CD14-positive monocyte (primary cell): ENCODE measurements at regions not wholly inside any gene's neighbourhood (a gene's known extent, or its start where the extent isn't known, plus 50 kb on each side); places are given as distances from the start of the nearest gene placed in this dataset.

Source experiments
- DNase-seq, 3 donors: peaks; one replicate each; pipeline ENCODE4 v3.0.0-alpha.2; 2011 to 2022
- H2AFZ ChIP-seq: 2 replicates; pipeline ENCODE4 v1.6.0; 2012; ENCODE audit warnings: mild to moderate bottlenecking, low read depth, low read length, inconsistent platforms; ENCODE audit not compliant: insufficient read depth, poor library complexity, severe bottlenecking
- H3K27ac ChIP-seq, 2 donors: 1 replicate in 1 of 2; 2 replicates in 1 of 2; pipeline ENCODE4 v1.5.1; 2012 to 2013; ENCODE audit warnings: low read length in 2 of 2, control low read depth in 1 of 2, inconsistent platforms in 1 of 2, low read depth in 1 of 2, mild to moderate bottlenecking in 1 of 2
- H3K27me3 ChIP-seq, 2 donors: one replicate each; pipeline versions ENCODE4 v1.6.0 to v1.6.1; 2011 to 2013; ENCODE audit warnings: low read length in 2 of 2; ENCODE audit not compliant: control insufficient read depth in 2 of 2, insufficient read depth in 2 of 2
- H3K36me3 ChIP-seq, 2 donors: replicated peaks in 1 of 2; 1 replicate in 1 of 2; 2 replicates in 1 of 2; pipeline versions ENCODE4 v1.5.1 to v1.6.1; 2012 to 2013; ENCODE audit warnings: low read length in 2 of 2, control low read depth in 1 of 2, inconsistent platforms in 1 of 2, mild to moderate bottlenecking in 1 of 2; ENCODE audit not compliant: insufficient read depth in 2 of 2, control insufficient read depth in 1 of 2
- H3K4me1 ChIP-seq, 2 donors: 1 replicate in 1 of 2; 2 replicates in 1 of 2; pipeline versions ENCODE4 v1.5.1 to v1.6.1; 2012 to 2013; ENCODE audit warnings: low read length in 2 of 2, control low read depth in 1 of 2, inconsistent platforms in 1 of 2, mild to moderate bottlenecking in 1 of 2, moderate library complexity in 1 of 2; ENCODE audit not compliant: insufficient read depth in 2 of 2, control insufficient read depth in 1 of 2
- H3K4me2 ChIP-seq: replicated peaks from 2 replicates; pipeline ENCODE3; 2012; ENCODE audit warnings: low read length, moderate library complexity, mild to moderate bottlenecking; ENCODE audit not compliant: poor library complexity, severe bottlenecking; ENCODE audit errors: extremely low read depth
- H3K4me3 ChIP-seq, 3 experiments: fragments of 200-600 bp in 1 of 3; sonication (generic) in 1 of 3; replicated peaks in 1 of 3; 1 replicate in 2 of 3; 2 replicates in 1 of 3; pipeline ENCODE4 v1.5.1; 2011 to 2013; ENCODE audit warnings: low read length in 3 of 3, mild to moderate bottlenecking in 3 of 3, control low read depth in 2 of 3, low read depth in 2 of 3, inconsistent platforms in 1 of 3, moderate library complexity in 1 of 3
- H3K79me2 ChIP-seq: 2 replicates; pipeline ENCODE4 v1.6.0; 2012; ENCODE audit warnings: mild to moderate bottlenecking, control low read depth, inconsistent platforms, low read length, moderate library complexity; ENCODE audit not compliant: insufficient read depth
- H3K9ac ChIP-seq: 2 replicates; pipeline ENCODE4 v1.6.0; 2017; ENCODE audit warnings: low read length, mild to moderate bottlenecking; ENCODE audit not compliant: insufficient read depth, poor library complexity, severe bottlenecking
- H3K9me3 ChIP-seq, 2 donors: replicated peaks in 1 of 2; 1 replicate in 1 of 2; 2 replicates in 1 of 2; pipeline versions ENCODE4 v1.5.1 to v1.6.1; 2012 to 2013; ENCODE audit warnings: low read length in 2 of 2, control low read depth in 1 of 2; ENCODE audit not compliant: control insufficient read depth in 1 of 2, insufficient read depth in 1 of 2
- H4K20me1 ChIP-seq: 2 replicates; pipeline ENCODE4 v1.6.0; 2012; ENCODE audit warnings: mild to moderate bottlenecking, low read length, control low read depth, moderate library complexity; ENCODE audit not compliant: insufficient read depth
- H3K27ac Mint-ChIP-seq, 7 donors: one replicate each; pipeline ENCODE4 v1.8.0; 2020; ENCODE audit warnings: mild to moderate bottlenecking in 7 of 7, mixed read lengths in 7 of 7, moderate library complexity in 6 of 7, inconsistent platforms in 2 of 7
- H3K27me3 Mint-ChIP-seq, 3 donors: one replicate each; pipeline ENCODE4 v1.8.0; 2021 to 2022; ENCODE audit warnings: low read depth in 3 of 3, mild to moderate bottlenecking in 3 of 3, mixed read lengths in 3 of 3, moderate library complexity in 3 of 3, inconsistent platforms in 1 of 3
- H3K36me3 Mint-ChIP-seq, 2 donors: one replicate each; pipeline ENCODE4 v1.8.0; 2020; ENCODE audit warnings: mixed read lengths in 2 of 2, inconsistent platforms in 1 of 2, mild to moderate bottlenecking in 1 of 2
- H3K4me1 Mint-ChIP-seq: one replicate; pipeline ENCODE4 v1.8.0; 2020; ENCODE audit warnings: mild to moderate bottlenecking, mixed read lengths
- H3K4me3 Mint-ChIP-seq, 2 donors: one replicate each; pipeline ENCODE4 v1.8.0; 2020; ENCODE audit warnings: mild to moderate bottlenecking in 2 of 2, mixed read lengths in 2 of 2, moderate library complexity in 1 of 2
- H3K9me3 Mint-ChIP-seq, 7 donors: one replicate each; pipeline ENCODE4 v1.8.0; 2020 to 2022; ENCODE audit warnings: mixed read lengths in 7 of 7, mild to moderate bottlenecking in 6 of 7, moderate library complexity in 6 of 7, inconsistent platforms in 2 of 7
- WGBS: methylation state at CpG from one replicate; pipeline ENCODE4 v1.1.5; 2013; ENCODE audit warnings: missing lambda C conversion rate; ENCODE audit not compliant: insufficient coverage; 5-methylcytosine and 5-hydroxymethylcytosine counted together
- intact Hi-C, 2 donors: fragments of 100-400 bp; cut with micrococcal nuclease; formaldehyde crosslinking; loops; one replicate each; pipeline versions ENCODE4 v1.15.0 to v1.15.1; 2023
- TF ChIP-seq, protein P1 (sequence below): fragments of 200-600 bp; IDR thresholded peaks from one replicate; pipeline ENCODE4 v1.8.0; 2022; ENCODE audit warnings: antibody characterized with exemption, mild to moderate bottlenecking

DNA sequence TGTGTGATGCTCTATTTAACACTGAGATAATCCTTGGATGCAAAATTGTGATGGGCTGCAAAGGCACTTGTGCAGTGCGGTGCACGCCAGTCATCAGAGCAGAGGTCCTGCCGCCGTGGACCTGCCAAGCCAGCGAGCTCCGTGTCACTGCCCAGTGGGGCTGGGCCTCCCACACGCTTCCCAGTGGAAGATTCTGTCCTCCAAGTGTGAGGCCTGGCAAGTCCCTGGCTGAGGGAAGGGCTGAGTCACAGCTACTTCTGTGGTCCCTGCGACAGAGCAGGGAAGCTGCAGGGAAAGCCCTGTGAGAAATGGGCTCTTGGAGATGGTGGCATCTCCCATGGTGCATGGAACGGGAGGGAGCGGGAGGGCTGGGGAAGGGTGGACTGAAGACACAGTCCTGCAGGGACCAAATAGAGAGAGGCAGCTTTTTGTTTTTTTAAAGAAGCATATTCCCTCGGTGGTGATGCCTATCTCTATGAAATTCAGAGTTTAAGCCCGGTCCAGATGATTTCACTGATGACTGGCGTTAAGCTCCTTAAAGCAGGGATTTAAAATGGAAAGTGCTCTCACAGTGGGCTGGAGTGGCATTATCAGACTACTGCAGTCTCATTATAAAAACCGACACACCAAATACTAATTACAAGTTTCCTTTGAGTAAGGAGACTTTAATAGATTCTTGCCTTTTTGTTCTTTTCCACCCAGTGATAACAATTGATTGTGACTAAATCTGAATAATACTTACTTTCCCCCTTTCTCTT is 413.7 kb downstream of the QKI start:
- H3K9me3 Mint-ChIP-seq: peaks cover 0 to 8% (median 4%) of the 10 kb centered on the region in 7 donors
- H3K27ac Mint-ChIP-seq: no peak overlapping the region
- no peak overlapping the region for H3K4me2 ChIP-seq

DNA sequence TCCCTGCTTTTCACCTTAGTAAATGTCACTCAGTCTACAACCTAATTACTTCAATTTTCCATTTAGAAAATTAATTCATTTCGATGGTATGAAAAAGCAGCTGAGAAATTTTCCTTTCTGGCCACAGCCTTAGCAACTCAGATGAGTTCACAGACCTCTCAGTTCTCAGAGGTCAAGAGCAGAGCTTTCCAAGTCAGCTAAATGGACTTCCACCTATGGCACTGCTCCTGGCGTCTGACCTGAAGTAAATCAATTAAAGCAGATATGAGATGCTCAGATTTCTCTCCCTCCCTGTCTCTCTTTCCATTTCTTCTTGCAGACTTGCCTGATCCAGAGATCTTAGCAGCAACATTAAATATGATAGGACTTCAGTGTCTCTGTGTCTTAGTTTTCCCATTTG is 412.6 kb downstream of the QKI start:
- no peak overlapping the region for H3K27ac Mint-ChIP-seq
- H3K4me3 ChIP-seq: no peak overlapping the region
- peaks cover 0 to 11% (median 3%) of the 10 kb centered on the region in 7 donors for H3K9me3 Mint-ChIP-seq

More for the DNA sequence above, 413.7 kb downstream of the QKI start:
- intact Hi-C loops: no loop called here
- Histone ChIP-seq H3K4me1 (no peaks in the 10 kb centered on the region), H3K9me3 (peaks cover 7 to 8% of the 10 kb centered on the region in 2 donors), H3K4me3 (no peak overlapping the region), H3K79me2 (no peaks in the 10 kb centered on the region), H2AFZ (no peak overlapping the region), H3K36me3 (no peaks in the 10 kb centered on the region), H3K27me3 (no peaks in the 10 kb centered on the region), H3K9ac (no peak overlapping the region), H3K27ac (no peak overlapping the region), H4K20me1 (no peaks in the 10 kb centered on the region)
- H3K27me3 Mint-ChIP-seq: peaks cover 12 to 21% (median 14%) of the 10 kb centered on the region in 3 donors
- 92% methylated on average over 11 of the region's 14 CpGs for WGBS
- DNase-seq: no peak
- H3K36me3 Mint-ChIP-seq: no peaks in the 10 kb centered on the region
- no peaks in the 10 kb centered on the region for H3K4me1 Mint-ChIP-seq
- H3K4me3 Mint-ChIP-seq: peak overlapping the region in 1 of 2 donors; percentile 18
- TF ChIP-seq, protein P1, sequence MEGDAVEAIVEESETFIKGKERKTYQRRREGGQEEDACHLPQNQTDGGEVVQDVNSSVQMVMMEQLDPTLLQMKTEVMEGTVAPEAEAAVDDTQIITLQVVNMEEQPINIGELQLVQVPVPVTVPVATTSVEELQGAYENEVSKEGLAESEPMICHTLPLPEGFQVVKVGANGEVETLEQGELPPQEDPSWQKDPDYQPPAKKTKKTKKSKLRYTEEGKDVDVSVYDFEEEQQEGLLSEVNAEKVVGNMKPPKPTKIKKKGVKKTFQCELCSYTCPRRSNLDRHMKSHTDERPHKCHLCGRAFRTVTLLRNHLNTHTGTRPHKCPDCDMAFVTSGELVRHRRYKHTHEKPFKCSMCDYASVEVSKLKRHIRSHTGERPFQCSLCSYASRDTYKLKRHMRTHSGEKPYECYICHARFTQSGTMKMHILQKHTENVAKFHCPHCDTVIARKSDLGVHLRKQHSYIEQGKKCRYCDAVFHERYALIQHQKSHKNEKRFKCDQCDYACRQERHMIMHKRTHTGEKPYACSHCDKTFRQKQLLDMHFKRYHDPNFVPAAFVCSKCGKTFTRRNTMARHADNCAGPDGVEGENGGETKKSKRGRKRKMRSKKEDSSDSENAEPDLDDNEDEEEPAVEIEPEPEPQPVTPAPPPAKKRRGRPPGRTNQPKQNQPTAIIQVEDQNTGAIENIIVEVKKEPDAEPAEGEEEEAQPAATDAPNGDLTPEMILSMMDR: no peak

More for the DNA sequence above, 412.6 kb downstream of the QKI start:
- no CpG with 5 or more reads among the region's 2 CpGs for WGBS
- H3K27me3 Mint-ChIP-seq: peaks cover 11 to 23% (median 12%) of the 10 kb centered on the region in 3 donors
- Histone ChIP-seq H3K27ac (no peak overlapping the region), H3K4me1 (no peaks in the 10 kb centered on the region), H3K36me3 (no peaks in the 10 kb centered on the region), H3K27me3 (no peaks in the 10 kb centered on the region), H3K9ac (no peak overlapping the region), H2AFZ (no peak overlapping the region), H3K4me2 (no peak overlapping the region), H4K20me1 (no peaks in the 10 kb centered on the region), H3K9me3 (peaks cover 7 to 8% of the 10 kb centered on the region in 2 donors), H3K79me2 (no peaks in the 10 kb centered on the region)
- no peak overlapping the region for H3K4me3 Mint-ChIP-seq
- no peak for DNase-seq
- TF ChIP-seq, protein P1: no peak
- no peaks in the 10 kb centered on the region for H3K36me3 Mint-ChIP-seq
- intact Hi-C loops: no loop called here
- H3K4me1 Mint-ChIP-seq: no peaks in the 10 kb centered on the region
